ENCODE measurements at regions not wholly inside any gene's neighbourhood (a gene's known extent, or its start where the extent isn't known, plus 50 kb on each side); places are given as distances from the start of the nearest gene placed in this dataset.

- no peaks in the 10 kb centered on the region for H3K4me1 ChIP-seq (ENCODE audit: control insufficient read depth in 1 of 2, insufficient read depth in 2 of 2, low read length in 2 of 2)
- intact Hi-C loops (cut with DNase I), result no loop called here
- 90 to 91% methylated on average over 3 of the region's 3 CpGs for WGBS, 2 donors
- no peak overlapping the region for H3K4me3 ChIP-seq (ENCODE audit: low read length in 2 of 2)
- no peak overlapping the region for H3K27ac ChIP-seq (ENCODE audit: low read depth in 1 of 2, low read length in 2 of 2)
- H3K36me3 ChIP-seq (ENCODE audit: control insufficient read depth in 1 of 2, insufficient read depth in 2 of 2, low read length in 1 of 2), result no peaks in the 10 kb centered on the region
- ATAC-seq (ENCODE audit: low FRiP score) (peak; percentile 29), DNase-seq (no peak)
- H3K9me3 ChIP-seq (ENCODE audit: control insufficient read depth, low read length), result no peaks in the 10 kb centered on the region
- no peaks in the 10 kb centered on the region for H3K27me3 ChIP-seq (ENCODE audit: control insufficient read depth in 1 of 2, insufficient read depth in 2 of 2, low read length in 1 of 2)
Measured at GRCh38 chr9:8052991-8053390, 253.4 kb upstream of the DMAC1 start.

- Histone ChIP-seq H3K9me3 (ENCODE audit: control insufficient read depth, low read length) (peaks cover 3% of the 10 kb centered on the region), H3K4me3 (ENCODE audit: low read length in 2 of 2) (no peak overlapping the region), H3K27ac (ENCODE audit: low read depth in 1 of 2, low read length in 2 of 2) (no peak overlapping the region), H3K4me1 (ENCODE audit: control insufficient read depth in 1 of 2, insufficient read depth in 2 of 2, low read length in 2 of 2) (no peaks in the 10 kb centered on the region), H3K36me3 (ENCODE audit: control insufficient read depth in 1 of 2, insufficient read depth in 2 of 2, low read length in 1 of 2) (no peaks in the 10 kb centered on the region), H3K27me3 (ENCODE audit: control insufficient read depth in 1 of 2, insufficient read depth in 2 of 2, low read length in 1 of 2) (no peaks in the 10 kb centered on the region)
- DNase-seq, result no peak
- intact Hi-C loops (cut with DNase I), result no loop called here
- ATAC-seq (ENCODE audit: low FRiP score), result no peak
- WGBS, 2 donors, result 91 to 92% methylated on average over 2 of the region's 2 CpGs
Measured at GRCh38 chr9:8037745-8038144, 238.2 kb upstream of the DMAC1 start.

GRCh38 chr9:8036914-8037524 lies 237.4 kb upstream of the DMAC1 start:
- DNase-seq, result no peak
- H3K4me1 ChIP-seq (ENCODE audit: control insufficient read depth in 1 of 2, insufficient read depth in 2 of 2, low read length in 2 of 2), result no peaks in the 10 kb centered on the region
- H3K36me3 ChIP-seq (ENCODE audit: control insufficient read depth in 1 of 2, insufficient read depth in 2 of 2, low read length in 1 of 2), result no peaks in the 10 kb centered on the region
- no peak for ATAC-seq (ENCODE audit: low FRiP score)
- intact Hi-C loops (cut with DNase I), result no loop called here
- no peak overlapping the region for H3K27ac ChIP-seq (ENCODE audit: low read depth in 1 of 2, low read length in 2 of 2)
- no peak overlapping the region for H3K4me3 ChIP-seq (ENCODE audit: low read length in 2 of 2)
- no peaks in the 10 kb centered on the region for H3K27me3 ChIP-seq (ENCODE audit: control insufficient read depth in 1 of 2, insufficient read depth in 2 of 2, low read length in 1 of 2)
- peaks cover 3% of the 10 kb centered on the region for H3K9me3 ChIP-seq (ENCODE audit: control insufficient read depth, low read length)

DNA sequence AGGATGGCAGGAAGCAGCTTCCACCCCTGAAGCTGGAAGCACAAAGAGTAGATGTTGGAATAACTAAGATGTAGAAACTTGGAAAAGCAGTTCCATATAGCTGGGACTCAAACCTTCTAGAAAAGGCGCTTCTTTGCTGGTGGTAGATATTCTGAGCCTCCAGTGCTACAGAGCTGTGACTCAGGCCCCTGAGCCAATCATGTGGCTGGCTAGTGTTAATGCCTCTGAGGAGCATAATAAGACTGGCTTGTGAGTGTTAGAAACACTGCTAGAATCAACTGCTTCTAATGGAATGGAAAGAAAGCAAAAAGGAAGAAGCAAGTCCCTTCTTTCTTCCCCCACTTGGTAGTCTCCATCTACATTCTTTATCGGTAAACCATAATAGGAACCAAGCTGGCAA lies 234.2 kb upstream of the DMAC1 start:
- intact Hi-C loops (cut with DNase I), result no loop called here
- no peak for ATAC-seq (ENCODE audit: low FRiP score)
- DNase-seq, result no peak
- Histone ChIP-seq H3K4me1 (ENCODE audit: control insufficient read depth in 1 of 2, insufficient read depth in 2 of 2, low read length in 2 of 2) (no peaks in the 10 kb centered on the region), H3K27ac (ENCODE audit: low read depth in 1 of 2, low read length in 2 of 2) (no peak overlapping the region), H3K4me3 (ENCODE audit: low read length in 2 of 2) (no peak overlapping the region), H3K27me3 (ENCODE audit: control insufficient read depth in 1 of 2, insufficient read depth in 2 of 2, low read length in 1 of 2) (no peaks in the 10 kb centered on the region), H3K36me3 (ENCODE audit: control insufficient read depth in 1 of 2, insufficient read depth in 2 of 2, low read length in 1 of 2) (no peaks in the 10 kb centered on the region), H3K9me3 (ENCODE audit: control insufficient read depth, low read length) (peaks cover 3% of the 10 kb centered on the region)
- 56 to 64% methylated on average over 2 of the region's 2 CpGs for WGBS, 2 donors

GRCh38 chr9:8030095-8030494 lies 230.5 kb upstream of the DMAC1 start:
- intact Hi-C loops (cut with DNase I), result no loop called here
- WGBS, 2 donors, result 14 to 15% methylated on average over 4 of the region's 4 CpGs
- ATAC-seq (ENCODE audit: low FRiP score), result no peak

GRCh38 chr9:8027351-8027750 lies 227.8 kb upstream of the DMAC1 start:
- intact Hi-C loops (cut with DNase I), result no loop called here

More at GRCh38 chr9:8030095-8030494, 230.5 kb upstream of the DMAC1 start:
- no peak for DNase-seq
- Histone ChIP-seq H3K9me3 (ENCODE audit: control insufficient read depth, low read length) (no peaks in the 10 kb centered on the region), H3K36me3 (ENCODE audit: control insufficient read depth in 1 of 2, insufficient read depth in 2 of 2, low read length in 1 of 2) (no peaks in the 10 kb centered on the region), H3K27me3 (ENCODE audit: control insufficient read depth in 1 of 2, insufficient read depth in 2 of 2, low read length in 1 of 2) (no peaks in the 10 kb centered on the region), H3K27ac (ENCODE audit: low read depth in 1 of 2, low read length in 2 of 2) (no peak overlapping the region), H3K4me1 (ENCODE audit: control insufficient read depth in 1 of 2, insufficient read depth in 2 of 2, low read length in 2 of 2) (no peaks in the 10 kb centered on the region), H3K4me3 (ENCODE audit: low read length in 2 of 2) (no peak overlapping the region)

DNA sequence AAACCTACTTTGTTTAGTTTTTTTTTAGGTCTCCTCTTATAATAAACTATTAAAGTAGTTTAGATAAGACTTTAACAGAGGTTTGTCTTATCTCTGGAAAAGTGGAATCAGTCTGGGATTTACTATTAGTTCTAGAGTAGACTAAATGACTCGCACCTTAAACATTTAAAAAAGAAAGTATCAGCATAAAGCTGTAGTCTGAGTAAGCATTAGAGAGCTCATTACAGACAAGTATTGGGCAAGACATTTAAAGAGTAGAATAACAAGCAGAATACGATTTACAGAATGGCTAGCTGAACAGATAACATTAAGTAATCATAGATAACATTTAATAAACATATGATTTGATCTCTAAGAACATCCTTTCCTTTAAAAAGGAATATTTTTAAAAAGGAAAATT lies 226.0 kb upstream of the DMAC1 start:
- WGBS, 2 donors, result 36 to 38% methylated on average over 2 of the region's 2 CpGs
- ATAC-seq (ENCODE audit: low FRiP score) (no peak), DNase-seq (no peak)
- Histone ChIP-seq H3K36me3 (ENCODE audit: control insufficient read depth in 1 of 2, insufficient read depth in 2 of 2, low read length in 1 of 2) (no peaks in the 10 kb centered on the region), H3K9me3 (ENCODE audit: control insufficient read depth, low read length) (no peaks in the 10 kb centered on the region), H3K4me3 (ENCODE audit: low read length in 2 of 2) (no peak overlapping the region), H3K4me1 (ENCODE audit: control insufficient read depth in 1 of 2, insufficient read depth in 2 of 2, low read length in 2 of 2) (no peaks in the 10 kb centered on the region), H3K27me3 (ENCODE audit: control insufficient read depth in 1 of 2, insufficient read depth in 2 of 2, low read length in 1 of 2) (no peaks in the 10 kb centered on the region), H3K27ac (ENCODE audit: low read depth in 1 of 2, low read length in 2 of 2) (no peak overlapping the region)
- intact Hi-C loops (cut with DNase I), result no loop called here

More at GRCh38 chr9:8027351-8027750, 227.8 kb upstream of the DMAC1 start:
- 79 to 86% methylated on average over 4 of the region's 4 CpGs for WGBS, 2 donors
- ATAC-seq (ENCODE audit: low FRiP score), result no peak
- Histone ChIP-seq H3K36me3 (ENCODE audit: control insufficient read depth in 1 of 2, insufficient read depth in 2 of 2, low read length in 1 of 2) (no peaks in the 10 kb centered on the region), H3K27ac (ENCODE audit: low read depth in 1 of 2, low read length in 2 of 2) (no peak overlapping the region), H3K27me3 (ENCODE audit: control insufficient read depth in 1 of 2, insufficient read depth in 2 of 2, low read length in 1 of 2) (no peaks in the 10 kb centered on the region), H3K4me3 (ENCODE audit: low read length in 2 of 2) (no peak overlapping the region), H3K9me3 (ENCODE audit: control insufficient read depth, low read length) (no peaks in the 10 kb centered on the region), H3K4me1 (ENCODE audit: control insufficient read depth in 1 of 2, insufficient read depth in 2 of 2, low read length in 2 of 2) (no peaks in the 10 kb centered on the region)
- DNase-seq, result no peak

- Histone ChIP-seq H3K9me3 (ENCODE audit: control insufficient read depth, low read length) (peaks cover 1% of the 10 kb centered on the region), H3K27ac (ENCODE audit: low read depth in 1 of 2, low read length in 2 of 2) (no peak overlapping the region), H3K36me3 (ENCODE audit: control insufficient read depth in 1 of 2, insufficient read depth in 2 of 2, low read length in 1 of 2) (no peaks in the 10 kb centered on the region), H3K4me3 (ENCODE audit: low read length in 2 of 2) (no peak overlapping the region), H3K27me3 (ENCODE audit: control insufficient read depth in 1 of 2, insufficient read depth in 2 of 2, low read length in 1 of 2) (no peaks in the 10 kb centered on the region), H3K4me1 (ENCODE audit: control insufficient read depth in 1 of 2, insufficient read depth in 2 of 2, low read length in 2 of 2) (no peaks in the 10 kb centered on the region)
- no peak for DNase-seq
- WGBS, 2 donors, result 87 to 95% methylated on average over 1 of the region's 1 CpG
- intact Hi-C loops (cut with DNase I), result no loop called here
- no peak for ATAC-seq (ENCODE audit: low FRiP score)
Measured at GRCh38 chr9:8020186-8020585, 220.6 kb upstream of the DMAC1 start.

GRCh38 chr9:8019636-8020035 lies 220.1 kb upstream of the DMAC1 start:
- Histone ChIP-seq H3K27me3 (ENCODE audit: control insufficient read depth in 1 of 2, insufficient read depth in 2 of 2, low read length in 1 of 2) (no peaks in the 10 kb centered on the region), H3K36me3 (ENCODE audit: control insufficient read depth in 1 of 2, insufficient read depth in 2 of 2, low read length in 1 of 2) (no peaks in the 10 kb centered on the region), H3K27ac (ENCODE audit: low read depth in 1 of 2, low read length in 2 of 2) (no peak overlapping the region), H3K4me3 (ENCODE audit: low read length in 2 of 2) (no peak overlapping the region), H3K9me3 (ENCODE audit: control insufficient read depth, low read length) (peaks cover 1% of the 10 kb centered on the region), H3K4me1 (ENCODE audit: control insufficient read depth in 1 of 2, insufficient read depth in 2 of 2, low read length in 2 of 2) (peaks cover 0 to 2% of the 10 kb centered on the region in 2 donors)
- no peak for ATAC-seq (ENCODE audit: low FRiP score)
- WGBS, 2 donors, result 92 to 93% methylated on average over 3 of the region's 3 CpGs
- intact Hi-C loops (cut with DNase I), result no loop called here
- no peak for DNase-seq
